HCT116 (cell line): ENCODE measurements at regions not wholly inside any gene's neighbourhood (a gene's known extent, or its start where the extent isn't known, plus 50 kb on each side); places are given as distances from the start of the nearest gene placed in this dataset.

Experiments used
- ATAC-seq: fragments of 200-7000 bp; cut with Tn5 transposase; 2 replicates; pipeline ENCODE4 v1.9.1; 2020; ENCODE audit warnings: mild to moderate bottlenecking, moderate library complexity
- BruUV-seq: library from RNA; stranded (reverse); fragments of 400-500 nt; replicated peaks from 2 replicates; lab custom pipeline; 2021; lab: Mats Ljungman, UMichigan
- CTCF ChIA-PET: fragments of 300-600 bp; sonication (Branson Sonifier 250); formaldehyde crosslinking; loops from one replicate; lab custom pipeline; 2021; ENCODE audit warnings: antibody characterized with exemption; lab: Charles Lee
- POLR2A ChIA-PET: fragments of 300-600, 350-600 bp; sonication (Branson Sonifier 250); formaldehyde crosslinking; loops from one replicate; lab custom pipeline; 2021; ENCODE audit warnings: antibody characterized with exemption; lab: Charles Lee
- RAD21 ChIA-PET, 2 experiments: fragments of 300-600 bp; sonication (Branson Sonifier 250); formaldehyde crosslinking; loops; one replicate each; lab custom pipeline; 2023; ENCODE audit warnings: low total read pairs in 2 of 2; ENCODE audit not compliant: uncharacterized antibody in 2 of 2, unreplicated experiment in 2 of 2, low non-redundant PET in 1 of 2; lab: Charles Lee
- DNase-seq: peaks from one replicate; pipeline ENCODE4 v3.0.0-alpha.2; 2010; ENCODE audit warnings: low read depth, low spot score
- H2AFZ ChIP-seq: fragments of 200-600 bp; shearing (Covaris generic), sonication (generic); 2 replicates; pipeline ENCODE4 v1.6.1; 2017; ENCODE audit warnings: low read depth, mixed run types, mixed read lengths, antibody characterized with exemption, low read length; ENCODE audit not compliant: poor library complexity, severe bottlenecking
- H3K27ac ChIP-seq: 2 replicates; pipeline ENCODE4 v1.5.1; 2012; ENCODE audit warnings: low read depth, low read length
- H3K27me3 ChIP-seq: fragments of 200-600 bp; sonication (generic); 2 replicates; pipeline ENCODE4 v1.6.1; 2016; ENCODE audit warnings: mixed run types, low read length, mixed read lengths; ENCODE audit not compliant: insufficient read depth
- H3K36me3 ChIP-seq, 2 experiments: fragments of 200-500 bp in 1 of 2; fragments of 200-600 bp in 1 of 2; sonication (Bioruptor generic) in 1 of 2; sonication (generic) in 1 of 2; 2 replicates each; pipeline versions ENCODE4 v1.5.1 to v1.6.1; 2014 to 2016; ENCODE audit warnings: low read length in 2 of 2, inconsistent platforms in 1 of 2, mixed read lengths in 1 of 2, mixed run types in 1 of 2; ENCODE audit not compliant: insufficient read depth in 2 of 2, control insufficient read depth in 1 of 2
- H3K4me1 ChIP-seq, 2 experiments: fragments of 200-600 bp in 1 of 2; sonication (generic) in 1 of 2; 2 replicates each; pipeline versions ENCODE4 v1.5.1 to v1.6.1; 2012 to 2017; ENCODE audit warnings: low read length in 2 of 2, inconsistent platforms in 1 of 2, mild to moderate bottlenecking in 1 of 2, mixed read lengths in 1 of 2, mixed run types in 1 of 2, moderate library complexity in 1 of 2; ENCODE audit not compliant: insufficient read depth in 2 of 2, control insufficient read depth in 1 of 2
- H3K4me2 ChIP-seq: fragments of 200-600 bp; sonication (generic); 2 replicates; pipeline ENCODE4 v1.6.1; 2017; ENCODE audit warnings: mixed run types, low read length, mixed read lengths
- H3K4me3 ChIP-seq, 2 experiments: fragments of 200-600 bp in 1 of 2; sonication (generic) in 1 of 2; replicated peaks in 1 of 2; 2 replicates each; pipeline ENCODE4 v1.5.1; 2011 to 2016; ENCODE audit warnings: low read length in 2 of 2, control low read depth in 1 of 2, low read depth in 1 of 2, mild to moderate bottlenecking in 1 of 2, mixed read lengths in 1 of 2, mixed run types in 1 of 2
- H3K79me2 ChIP-seq: fragments of 200-600 bp; sonication (generic); 2 replicates; pipeline ENCODE4 v1.6.1; 2017; ENCODE audit warnings: mild to moderate bottlenecking, mixed run types, low read length, moderate library complexity, mixed read lengths; ENCODE audit not compliant: insufficient read depth
- H3K9ac ChIP-seq: fragments of 200-600 bp; sonication (generic); 2 replicates; pipeline ENCODE4 v1.6.1; 2016; ENCODE audit warnings: low read length, mixed read lengths
- H3K9me2 ChIP-seq: fragments of 200-600 bp; sonication (generic), shearing (Covaris generic); 2 replicates; pipeline ENCODE4 v1.6.1; 2017; ENCODE audit warnings: mixed run types, mild to moderate bottlenecking, moderate library complexity; ENCODE audit not compliant: insufficient read depth
- H3K9me3 ChIP-seq, 2 experiments: fragments of 200-500 bp in 1 of 2; fragments of 200-600 bp in 1 of 2; sonication (Bioruptor generic) in 1 of 2; sonication (generic) in 1 of 2; 2 replicates each; pipeline ENCODE4 v1.6.1; 2014 to 2017; ENCODE audit warnings: low read length in 2 of 2, mixed read lengths in 2 of 2, inconsistent platforms in 1 of 2, low read depth in 1 of 2, mild to moderate bottlenecking in 1 of 2, mixed run types in 1 of 2, moderate library complexity in 1 of 2; ENCODE audit not compliant: control insufficient read depth in 1 of 2, insufficient read depth in 1 of 2
- H4K20me1 ChIP-seq: fragments of 200-600 bp; sonication (generic), shearing (Covaris generic); 2 replicates; pipeline ENCODE4 v1.6.1; 2017; ENCODE audit warnings: mixed run types, mild to moderate bottlenecking, moderate library complexity; ENCODE audit not compliant: insufficient read depth
- CBX3 ChIP-seq: IDR thresholded peaks from 2 replicates; pipeline ENCODE4 v1.6.1; 2012; ENCODE audit warnings: low read depth
- CEBPB ChIP-seq: IDR thresholded peaks from 2 replicates; pipeline ENCODE4 v1.6.1; 2012; ENCODE audit warnings: low read depth
- EGR1 ChIP-seq: IDR thresholded peaks from 2 replicates; pipeline ENCODE4 v1.6.1; 2012; ENCODE audit warnings: low read depth
- ELF1 ChIP-seq: IDR thresholded peaks from 2 replicates; pipeline ENCODE4 v1.6.1; 2012; ENCODE audit warnings: low read depth, borderline replicate concordance
- EZH2 ChIP-seq: fragments of 200-600 bp; sonication (generic); IDR thresholded peaks from 2 replicates; pipeline ENCODE4 v1.6.1; 2017; ENCODE audit warnings: antibody characterized with exemption, mixed run types
- FOSL1 ChIP-seq: IDR thresholded peaks from 2 replicates; pipeline ENCODE4 v1.6.1; 2012; ENCODE audit warnings: low read depth
- JUND ChIP-seq: IDR thresholded peaks from 2 replicates; pipeline ENCODE4 v1.6.1; 2012
- POLR2A ChIP-seq: IDR thresholded peaks from 2 replicates; pipeline ENCODE4 v1.7.0; 2011; ENCODE audit warnings: borderline replicate concordance; ENCODE audit not compliant: insufficient read depth, insufficient read length; ENCODE audit errors: extremely low read depth
- SIN3A ChIP-seq: IDR thresholded peaks from 2 replicates; pipeline ENCODE4 v1.6.1; 2012; ENCODE audit warnings: low read depth
- SP1 ChIP-seq: IDR thresholded peaks from 2 replicates; pipeline ENCODE4 v1.6.1; 2012; ENCODE audit warnings: low read depth
- TCF7L2 ChIP-seq: IDR thresholded peaks from 2 replicates; pipeline ENCODE4 v1.7.0; 2011; ENCODE audit warnings: borderline replicate concordance, inconsistent platforms; ENCODE audit not compliant: insufficient read depth, insufficient read length; ENCODE audit errors: extremely low read depth
- YY1 ChIP-seq: IDR thresholded peaks from 2 replicates; pipeline ENCODE4 v1.6.1; 2011; ENCODE audit warnings: low read length, low read depth, moderate library complexity, mild to moderate bottlenecking; ENCODE audit not compliant: insufficient replicate concordance; ENCODE audit errors: extremely low read depth
- intact Hi-C: fragments of 100-400 bp; cut with micrococcal nuclease; formaldehyde crosslinking; loops from 2 replicates; pipeline ENCODE4 v1.10.0; 2022
- TF ChIP-seq, protein P1 (sequence below): IDR thresholded peaks from 2 replicates; pipeline ENCODE4 v1.6.1; 2012; ENCODE audit warnings: low read depth
- TF ChIP-seq, protein P2 (sequence below): IDR thresholded peaks from 2 replicates; pipeline ENCODE4 v1.6.1; 2012
- TF ChIP-seq, protein P3 (sequence below): IDR thresholded peaks from 2 replicates; pipeline ENCODE4 v1.6.1; 2012

DNA sequence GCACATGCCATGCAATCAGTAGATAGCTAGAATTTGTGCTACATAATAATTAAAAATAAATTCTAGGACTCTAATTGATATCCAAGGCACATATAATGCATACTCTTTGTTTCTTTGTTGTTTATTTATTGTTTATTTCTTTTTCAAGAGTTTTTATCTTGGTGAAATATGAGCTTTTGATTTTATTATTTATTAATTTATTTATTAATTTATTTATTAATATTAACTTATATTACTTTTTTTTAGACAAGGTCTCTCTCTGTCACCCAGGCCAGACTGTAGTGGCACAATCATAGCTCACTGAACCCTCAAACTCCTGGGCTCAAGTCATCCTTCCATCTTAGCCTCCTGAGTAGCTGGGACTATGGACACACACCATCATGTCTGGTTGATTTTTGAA lies 519.9 kb downstream of the HAO1 start:
- no peak overlapping the region for H2AFZ ChIP-seq
- BruUV-seq = no TSS peak
- DNase-seq = no peak
- no peak overlapping the region for H3K4me2 ChIP-seq
- ChIA-PET POLR2A (no interaction called here), RAD21 (no interaction called here), CTCF (no interaction called here)
- H3K27ac ChIP-seq = no peak overlapping the region
- TF ChIP-seq ELF1 = no peak
- intact Hi-C loops = no loop called here
- no peak for ATAC-seq
- H3K4me3 ChIP-seq = no peak overlapping the region
- H4K20me1 ChIP-seq = no peaks in the 10 kb centered on the region
- H3K9me2 ChIP-seq = no peaks in the 10 kb centered on the region
- H3K27me3 ChIP-seq = no peaks in the 10 kb centered on the region
- no peaks in the 10 kb centered on the region for H3K79me2 ChIP-seq
- H3K9ac ChIP-seq = no peak overlapping the region
- H3K9me3 ChIP-seq = peaks cover 0 to 23% of the 10 kb centered on the region in 2 experiments; a peak in 3 of 4 replicates
- no peaks in the 10 kb centered on the region for H3K36me3 ChIP-seq
- H3K4me1 ChIP-seq = no peaks in the 10 kb centered on the region

DNA sequence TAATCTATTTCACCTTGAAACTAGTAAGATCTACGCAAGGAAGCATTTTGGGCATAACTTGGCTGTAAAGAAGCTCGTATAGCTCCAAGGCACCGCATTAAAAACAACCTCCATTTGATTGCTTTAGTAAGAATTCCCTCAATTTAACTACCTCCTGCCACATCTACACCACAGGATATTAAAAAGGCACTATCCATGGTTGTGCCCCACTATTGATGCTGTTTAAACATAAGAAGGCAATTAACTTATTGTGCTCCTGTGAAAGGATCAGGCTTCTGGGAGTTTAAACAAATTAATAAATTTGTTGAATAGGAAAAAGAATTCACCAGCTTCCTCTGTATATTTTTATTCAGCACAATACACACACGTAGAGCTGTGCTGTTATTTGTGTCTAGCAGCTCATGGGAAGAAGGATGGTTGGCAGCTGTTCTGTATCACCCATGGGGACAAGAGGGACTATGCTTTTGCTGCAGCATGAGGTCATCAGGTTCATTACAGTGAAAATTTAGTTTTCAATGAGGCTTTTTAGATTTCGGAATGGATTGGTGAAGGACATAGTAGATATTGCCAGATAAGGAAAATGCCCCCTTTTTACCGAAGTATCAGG lies 513.3 kb downstream of the HAO1 start:
- POLR2A ChIA-PET = no interaction called here
- no peaks in the 10 kb centered on the region for H3K79me2 ChIP-seq
- H3K27ac ChIP-seq = no peak overlapping the region
- no peaks in the 10 kb centered on the region for H3K36me3 ChIP-seq
- H3K27me3 ChIP-seq = no peaks in the 10 kb centered on the region
- ATAC-seq = no peak
- H3K4me3 ChIP-seq = no peak overlapping the region
- peaks cover 0 to 18% of the 10 kb centered on the region in 2 experiments; a peak in 2 of 4 replicates for H3K9me3 ChIP-seq
- H3K9me2 ChIP-seq = no peaks in the 10 kb centered on the region
- intact Hi-C loops = no loop called here
- no peak overlapping the region for H3K9ac ChIP-seq
- RAD21 ChIA-PET = no interaction called here
- H3K4me1 ChIP-seq = no peaks in the 10 kb centered on the region
- CTCF ChIA-PET = no interaction called here
- H3K4me2 ChIP-seq = no peak overlapping the region
- H4K20me1 ChIP-seq = no peaks in the 10 kb centered on the region
- no peak overlapping the region for H2AFZ ChIP-seq
- no TSS peak for BruUV-seq
- DNase-seq = no peak
- TF ChIP-seq SIN3A = no peak
- TF ChIP-seq, protein P1, sequence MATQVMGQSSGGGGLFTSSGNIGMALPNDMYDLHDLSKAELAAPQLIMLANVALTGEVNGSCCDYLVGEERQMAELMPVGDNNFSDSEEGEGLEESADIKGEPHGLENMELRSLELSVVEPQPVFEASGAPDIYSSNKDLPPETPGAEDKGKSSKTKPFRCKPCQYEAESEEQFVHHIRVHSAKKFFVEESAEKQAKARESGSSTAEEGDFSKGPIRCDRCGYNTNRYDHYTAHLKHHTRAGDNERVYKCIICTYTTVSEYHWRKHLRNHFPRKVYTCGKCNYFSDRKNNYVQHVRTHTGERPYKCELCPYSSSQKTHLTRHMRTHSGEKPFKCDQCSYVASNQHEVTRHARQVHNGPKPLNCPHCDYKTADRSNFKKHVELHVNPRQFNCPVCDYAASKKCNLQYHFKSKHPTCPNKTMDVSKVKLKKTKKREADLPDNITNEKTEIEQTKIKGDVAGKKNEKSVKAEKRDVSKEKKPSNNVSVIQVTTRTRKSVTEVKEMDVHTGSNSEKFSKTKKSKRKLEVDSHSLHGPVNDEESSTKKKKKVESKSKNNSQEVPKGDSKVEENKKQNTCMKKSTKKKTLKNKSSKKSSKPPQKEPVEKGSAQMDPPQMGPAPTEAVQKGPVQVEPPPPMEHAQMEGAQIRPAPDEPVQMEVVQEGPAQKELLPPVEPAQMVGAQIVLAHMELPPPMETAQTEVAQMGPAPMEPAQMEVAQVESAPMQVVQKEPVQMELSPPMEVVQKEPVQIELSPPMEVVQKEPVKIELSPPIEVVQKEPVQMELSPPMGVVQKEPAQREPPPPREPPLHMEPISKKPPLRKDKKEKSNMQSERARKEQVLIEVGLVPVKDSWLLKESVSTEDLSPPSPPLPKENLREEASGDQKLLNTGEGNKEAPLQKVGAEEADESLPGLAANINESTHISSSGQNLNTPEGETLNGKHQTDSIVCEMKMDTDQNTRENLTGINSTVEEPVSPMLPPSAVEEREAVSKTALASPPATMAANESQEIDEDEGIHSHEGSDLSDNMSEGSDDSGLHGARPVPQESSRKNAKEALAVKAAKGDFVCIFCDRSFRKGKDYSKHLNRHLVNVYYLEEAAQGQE = no peak
- TF ChIP-seq YY1 = no peak
- no peak for TF ChIP-seq SP1
- TF ChIP-seq, protein P2, sequence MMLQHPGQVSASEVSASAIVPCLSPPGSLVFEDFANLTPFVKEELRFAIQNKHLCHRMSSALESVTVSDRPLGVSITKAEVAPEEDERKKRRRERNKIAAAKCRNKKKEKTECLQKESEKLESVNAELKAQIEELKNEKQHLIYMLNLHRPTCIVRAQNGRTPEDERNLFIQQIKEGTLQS = no peak
- TF ChIP-seq TCF7L2 = no peak
- TF ChIP-seq FOSL1 = no peak
- no peak for TF ChIP-seq EGR1
- TF ChIP-seq JUND = no peak
- no peak for TF ChIP-seq POLR2A
- TF ChIP-seq CEBPB = no peak
- TF ChIP-seq EZH2 = no peak
- TF ChIP-seq CBX3 = no peak
- TF ChIP-seq, protein P3, sequence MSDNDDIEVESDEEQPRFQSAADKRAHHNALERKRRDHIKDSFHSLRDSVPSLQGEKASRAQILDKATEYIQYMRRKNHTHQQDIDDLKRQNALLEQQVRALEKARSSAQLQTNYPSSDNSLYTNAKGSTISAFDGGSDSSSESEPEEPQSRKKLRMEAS = no peak
